GM06990 (cell line): ENCODE measurements at regions not wholly inside any gene's neighbourhood (a gene's known extent, or its start where the extent isn't known, plus 50 kb on each side); places are given as distances from the start of the nearest gene placed in this dataset.

Source experiments
- DNase-seq: peaks from one replicate; pipeline ENCODE4 v3.0.0-alpha.2; 2011; ENCODE audit not compliant: insufficient read length; ENCODE audit errors: extremely low read depth
- H3K27me3 ChIP-seq: replicated peaks from 2 replicates; pipeline ENCODE4 v1.6.0; 2011; ENCODE audit warnings: low read length; ENCODE audit not compliant: control insufficient read depth, insufficient read depth
- H3K36me3 ChIP-seq: 2 replicates; pipeline ENCODE4 v1.5.1; 2011; ENCODE audit warnings: low read length; ENCODE audit not compliant: control insufficient read depth, insufficient read depth
- H3K4me3 ChIP-seq: replicated peaks from 2 replicates; pipeline ENCODE4 v1.5.1; 2011; ENCODE audit warnings: low read depth, mild to moderate bottlenecking, control low read depth, low read length
- CTCF ChIP-seq: IDR thresholded peaks from 2 replicates; pipeline ENCODE4 v1.5.1; 2011; ENCODE audit warnings: low read length, control low read depth, mild to moderate bottlenecking, inconsistent platforms; ENCODE audit not compliant: insufficient read depth, poor library complexity, severe bottlenecking

- Histone ChIP-seq H3K36me3 (no peaks in the 10 kb centered on the region), H3K27me3 (no peaks in the 10 kb centered on the region), H3K4me3 (no peak overlapping the region)
- TF ChIP-seq CTCF: no peak
- no peak for DNase-seq
Observed at GRCh38 chr4:138105331-138105730, 136.8 kb downstream of the SLC7A11 start.

- Histone ChIP-seq H3K36me3 (no peaks in the 10 kb centered on the region), H3K27me3 (no peaks in the 10 kb centered on the region), H3K4me3 (no peak overlapping the region)
- no peak for DNase-seq
- TF ChIP-seq CTCF: no peak
Observed at GRCh38 chr4:138104284-138104680, 137.9 kb downstream of the SLC7A11 start.

GRCh38 chr4:138103597-138104283 lies 138.4 kb downstream of the SLC7A11 start:
- Histone ChIP-seq H3K4me3 (no peak overlapping the region), H3K36me3 (no peaks in the 10 kb centered on the region), H3K27me3 (no peaks in the 10 kb centered on the region)
- no peak for TF ChIP-seq CTCF
- DNase-seq: no peak

- DNase-seq: no peak
- no peak overlapping the region for H3K4me3 ChIP-seq
- no peaks in the 10 kb centered on the region for H3K27me3 ChIP-seq
- TF ChIP-seq CTCF: no peak
- no peaks in the 10 kb centered on the region for H3K36me3 ChIP-seq
Observed at GRCh38 chr4:138099385-138099784, 142.8 kb downstream of the SLC7A11 start.

- DNase-seq: no peak
- H3K27me3 ChIP-seq: no peaks in the 10 kb centered on the region
- no peak for TF ChIP-seq CTCF
- H3K4me3 ChIP-seq: no peak overlapping the region
- no peaks in the 10 kb centered on the region for H3K36me3 ChIP-seq
Observed at GRCh38 chr4:138097912-138098600, 144.1 kb downstream of the SLC7A11 start.
